A673 (cell line): ENCODE measurements at regions not wholly inside any gene's neighbourhood (a gene's known extent, or its start where the extent isn't known, plus 50 kb on each side); places are given as distances from the start of the nearest gene placed in this dataset.
"Not testable (repeated sequence)": the region's sequence is repeated elsewhere in the genome, so short reads cannot be mapped to it uniquely, and the experiment has no call there.

Source experiments
- BruUV-seq: library from RNA; stranded (reverse); fragments of 400-500 nt; replicated peaks from 2 replicates; lab custom pipeline; 2021; lab: Mats Ljungman, UMichigan
- CTCF ChIA-PET: fragments of 300-600 bp; sonication (Branson Sonifier 250); formaldehyde crosslinking; loops from one replicate; lab custom pipeline; 2022; ENCODE audit warnings: antibody characterized with exemption; lab: Charles Lee
- POLR2A ChIA-PET: fragments of 300-600 bp; sonication (Branson Sonifier 250); formaldehyde crosslinking; loops from one replicate; lab custom pipeline; 2022; ENCODE audit warnings: antibody characterized with exemption; ENCODE audit not compliant: low non-redundant PET; lab: Charles Lee
- DNase-seq: peaks from one replicate; pipeline ENCODE4 v3.0.0-alpha.2; 2015; ENCODE audit warnings: low spot score
- H3K27ac ChIP-seq: fragments of 200-600 bp; sonication (generic); 2 replicates; pipeline ENCODE4 v1.5.1; 2016; ENCODE audit warnings: mixed run types, low read depth, mild to moderate bottlenecking, mixed read lengths, antibody characterized with exemption, low read length; ENCODE audit not compliant: poor library complexity, severe bottlenecking
- H3K27me3 ChIP-seq: fragments of 200-600 bp; sonication (generic); replicated peaks from 2 replicates; pipeline ENCODE4 v1.6.1; 2017; ENCODE audit warnings: mixed run types, low read depth, mild to moderate bottlenecking, mixed read lengths, antibody characterized with exemption, low read length; ENCODE audit not compliant: insufficient read depth, poor library complexity
- H3K36me3 ChIP-seq: fragments of 200-600 bp; sonication (generic); 2 replicates; pipeline ENCODE4 v1.6.1; 2016; ENCODE audit warnings: mixed run types, mild to moderate bottlenecking, mixed read lengths, antibody characterized with exemption, low read length; ENCODE audit not compliant: insufficient read depth, poor library complexity, severe bottlenecking
- H3K4me1 ChIP-seq: fragments of 200-600 bp; sonication (generic); 2 replicates; pipeline ENCODE4 v1.6.1; 2017; ENCODE audit warnings: mixed run types, mild to moderate bottlenecking, mixed read lengths, antibody characterized with exemption, low read length; ENCODE audit not compliant: insufficient read depth, poor library complexity, severe bottlenecking
- H3K4me3 ChIP-seq: fragments of 200-600 bp; sonication (generic); 2 replicates; pipeline ENCODE4 v1.5.1; 2016; ENCODE audit warnings: low read depth, mixed run types, mild to moderate bottlenecking, mixed read lengths, low read length; ENCODE audit not compliant: poor library complexity, severe bottlenecking
- H3K9me3 ChIP-seq: fragments of 200-600 bp; sonication (generic); 2 replicates; pipeline ENCODE4 v1.6.1; 2016; ENCODE audit warnings: mixed run types, low read depth, mild to moderate bottlenecking, mixed read lengths, antibody characterized with exemption, low read length; ENCODE audit not compliant: poor library complexity, severe bottlenecking
- CTCF ChIP-seq: fragments of 300-800, 200-600 bp; sonication (generic); conservative IDR thresholded peaks from 2 replicates; pipeline ENCODE4 v1.5.1; 2017; ENCODE audit warnings: low read depth, mild to moderate bottlenecking, antibody characterized with exemption, low read length, moderate library complexity, mixed read lengths
- EZH2 ChIP-seq: fragments of 200-600 bp; sonication (generic); IDR thresholded peaks from 2 replicates; pipeline ENCODE4 v1.6.1; 2017; ENCODE audit warnings: borderline replicate concordance, low read depth, mild to moderate bottlenecking, mixed read lengths, antibody characterized with exemption, low read length; ENCODE audit not compliant: poor library complexity, severe bottlenecking
- intact Hi-C: fragments of 100-400 bp; cut with micrococcal nuclease; formaldehyde crosslinking; loops from one replicate; pipeline ENCODE4 v1.10.0; 2022; ENCODE audit not compliant: unreplicated experiment

- Histone ChIP-seq H3K27ac (no peak overlapping the region), H3K9me3 (no peaks in the 10 kb centered on the region), H3K4me3 (no peak overlapping the region), H3K27me3 (no peaks in the 10 kb centered on the region), H3K4me1 (no peaks in the 10 kb centered on the region), H3K36me3 (no peaks in the 10 kb centered on the region)
- ChIA-PET CTCF (no interaction called here), POLR2A (no interaction called here)
- TF ChIP-seq EZH2 (no peak), CTCF (no peak)
- DNase-seq = no peak
- no TSS peak for BruUV-seq
- intact Hi-C loops = no loop called here
Observed at GRCh38 chr6:134391205-134391604, 73.3 kb upstream of the SGK1 start.

- CTCF ChIA-PET = no interaction called here
Observed at GRCh38 chr6:134389658-134390057, 71.7 kb upstream of the SGK1 start.

GRCh38 chr6:134389129-134389528 lies 71.2 kb upstream of the SGK1 start:
- Histone ChIP-seq H3K27me3 (no peaks in the 10 kb centered on the region), H3K9me3 (no peaks in the 10 kb centered on the region), H3K4me3 (no peak overlapping the region), H3K27ac (no peak overlapping the region), H3K36me3 (no peaks in the 10 kb centered on the region), H3K4me1 (no peaks in the 10 kb centered on the region)
- CTCF ChIA-PET = no interaction called here
- intact Hi-C loops = no loop called here
- POLR2A ChIA-PET = no interaction called here
- no peak for DNase-seq
- BruUV-seq = no TSS peak
- no peak for TF ChIP-seq EZH2

More at GRCh38 chr6:134389658-134390057, 71.7 kb upstream of the SGK1 start:
- POLR2A ChIA-PET = no interaction called here
- intact Hi-C loops = no loop called here
- Histone ChIP-seq H3K9me3 (no peaks in the 10 kb centered on the region), H3K36me3 (no peaks in the 10 kb centered on the region), H3K4me1 (no peaks in the 10 kb centered on the region), H3K27me3 (no peaks in the 10 kb centered on the region), H3K27ac (no peak overlapping the region), H3K4me3 (no peak overlapping the region)
- no TSS peak for BruUV-seq
- TF ChIP-seq CTCF = no peak
- no peak for TF ChIP-seq EZH2
- no peak for DNase-seq

- H3K4me1 ChIP-seq, CTCF ChIA-PET, H3K27me3 ChIP-seq, intact Hi-C loops, BruUV-seq, H3K4me3 ChIP-seq, H3K36me3 ChIP-seq, DNase-seq, H3K9me3 ChIP-seq, POLR2A ChIA-PET, H3K27ac ChIP-seq: not testable (repeated sequence)
Observed at GRCh38 chr6:134386482-134386881, 68.6 kb upstream of the SGK1 start.
